HG03460 (cell line): ENCODE measurements at regions not wholly inside any gene's neighbourhood (a gene's known extent, or its start where the extent isn't known, plus 50 kb on each side); places are given as distances from the start of the nearest gene placed in this dataset.

ENCODE experiments used
- ATAC-seq: cut with Tn5 transposase; IDR thresholded peaks from one replicate; pipeline ENCODE4 v1.9.1; 2021; ENCODE audit not compliant: unreplicated experiment

- ATAC-seq, result no peak
These were observed 199.3 kb upstream of the CTTNBP2NL start for GRCh38 chr1:112196731-112197130.

DNA sequence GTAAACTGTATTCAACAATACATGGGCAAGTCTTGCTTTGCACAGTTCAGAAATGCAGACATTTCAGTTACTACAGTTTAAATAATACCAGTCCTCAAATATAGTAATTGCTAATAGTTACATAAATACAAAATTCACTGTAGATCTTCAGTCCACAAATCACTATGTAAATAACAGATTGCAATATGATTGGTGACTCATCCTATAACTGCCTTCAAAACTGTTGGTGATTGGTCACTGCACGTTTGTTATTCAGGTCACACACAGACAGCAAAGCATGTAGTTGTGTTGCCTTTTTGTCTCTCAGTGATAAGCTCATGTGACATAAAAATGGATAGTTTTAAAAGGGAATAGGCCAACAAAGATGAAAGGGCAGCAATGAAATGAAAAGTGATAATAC, 186.5 kb upstream of the CTTNBP2NL start:
- no peak for ATAC-seq

- ATAC-seq, result no peak
These were observed 176.7 kb upstream of the CTTNBP2NL start for GRCh38 chr1:112219267-112219666.

DNA sequence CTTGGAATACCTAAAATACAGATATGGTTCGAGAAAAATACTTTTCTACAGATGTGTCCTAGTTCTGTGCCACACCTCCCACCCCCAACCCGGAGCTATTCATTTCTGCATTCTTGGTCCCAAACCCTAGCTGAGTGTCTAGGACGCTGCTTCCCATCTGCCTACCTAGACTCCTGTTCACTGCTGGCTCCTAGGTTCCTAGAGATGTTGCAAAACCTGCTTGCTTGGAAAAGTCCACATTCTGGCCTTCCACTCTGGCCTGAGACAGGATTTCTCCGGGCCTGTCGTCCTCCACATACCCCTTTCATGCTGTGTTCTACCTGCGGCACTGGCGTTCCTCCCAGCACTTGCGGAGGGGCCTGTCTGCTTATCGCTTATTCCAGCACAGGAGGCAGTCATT, 165.8 kb upstream of the CTTNBP2NL start:
- ATAC-seq, result no peak

DNA sequence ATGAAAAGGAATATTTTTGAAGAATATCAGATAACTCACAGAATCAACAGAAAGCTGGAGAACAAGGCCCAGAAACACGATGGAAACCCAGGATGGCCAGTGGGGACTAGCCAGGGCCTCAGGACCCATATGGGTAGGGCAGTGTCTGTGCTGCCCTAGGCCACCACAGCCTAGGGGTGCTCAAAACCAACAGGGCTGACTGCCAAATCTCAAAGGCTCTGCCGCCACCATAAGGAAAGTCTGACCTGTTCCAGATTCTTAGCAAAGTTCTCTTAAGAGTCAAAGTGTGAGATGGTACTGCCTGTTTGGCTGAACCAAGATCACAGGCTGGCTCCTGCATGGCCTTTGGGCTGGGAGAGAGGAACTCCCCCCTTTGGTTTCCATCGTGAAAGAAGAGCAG, 164.7 kb upstream of the CTTNBP2NL start:
- ATAC-seq, result no peak

- ATAC-seq, result no peak
These were observed 163.2 kb upstream of the CTTNBP2NL start for GRCh38 chr1:112232848-112233247.

DNA sequence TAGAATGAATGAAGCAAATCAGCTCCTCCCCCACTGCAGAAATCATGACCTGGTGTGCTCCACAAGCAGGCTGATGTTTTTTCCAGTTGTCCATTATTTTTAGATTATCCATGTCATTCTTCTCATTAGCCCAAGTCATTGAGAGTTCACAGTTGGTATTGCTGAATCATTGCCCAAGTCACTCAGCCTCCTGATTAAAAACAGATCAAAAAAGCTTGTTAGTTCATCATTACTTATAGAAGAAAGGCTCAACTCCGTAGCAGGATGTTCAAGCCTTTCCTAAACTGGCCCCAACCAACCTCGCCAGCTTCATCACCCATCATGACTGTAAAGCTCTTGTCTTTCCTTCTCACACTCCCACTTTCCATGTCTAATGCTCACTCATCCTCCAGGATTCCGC, 161.3 kb upstream of the CTTNBP2NL start:
- ATAC-seq, result no peak

- ATAC-seq, result no peak
These were observed 157.9 kb upstream of the CTTNBP2NL start for GRCh38 chr1:112237983-112238545.

DNA sequence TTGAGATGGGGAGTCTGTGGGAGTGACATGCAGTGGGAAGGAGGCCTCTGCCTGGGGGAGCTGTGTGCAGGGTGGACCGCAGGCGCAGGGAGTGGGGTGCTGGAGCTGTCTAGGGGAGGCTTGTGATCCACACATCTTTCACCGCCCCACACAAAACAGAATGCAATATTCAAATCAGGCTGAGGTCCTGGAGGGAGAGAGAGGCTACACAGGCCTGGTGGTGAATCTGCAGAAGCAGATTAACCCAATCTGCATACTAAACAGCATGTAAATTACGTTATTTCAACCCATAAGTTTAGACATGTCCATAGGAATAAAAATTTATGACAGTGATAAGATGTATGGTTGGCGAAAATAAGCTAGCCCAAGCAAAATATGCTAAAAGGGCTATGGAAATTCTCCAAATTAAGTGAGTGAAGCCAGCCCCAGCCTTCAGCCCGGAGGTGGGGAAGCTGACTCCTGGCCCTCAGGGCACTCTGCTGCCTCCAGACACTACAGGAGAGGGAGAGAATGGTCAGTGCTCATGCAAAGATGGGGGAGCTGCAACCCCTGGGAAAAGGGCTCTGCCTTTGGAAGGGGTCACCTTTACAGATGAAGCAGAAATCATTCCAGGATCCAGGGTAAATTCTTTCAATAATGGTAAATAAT, 156.2 kb upstream of the CTTNBP2NL start:
- ATAC-seq, result no peak

- ATAC-seq, result no peak
These were observed 153.5 kb upstream of the CTTNBP2NL start for GRCh38 chr1:112242470-112242869.

GRCh38 chr1:112244131-112244530, 151.9 kb upstream of the CTTNBP2NL start:
- no peak for ATAC-seq

GRCh38 chr1:112245114-112245513, 150.9 kb upstream of the CTTNBP2NL start:
- no peak for ATAC-seq

DNA sequence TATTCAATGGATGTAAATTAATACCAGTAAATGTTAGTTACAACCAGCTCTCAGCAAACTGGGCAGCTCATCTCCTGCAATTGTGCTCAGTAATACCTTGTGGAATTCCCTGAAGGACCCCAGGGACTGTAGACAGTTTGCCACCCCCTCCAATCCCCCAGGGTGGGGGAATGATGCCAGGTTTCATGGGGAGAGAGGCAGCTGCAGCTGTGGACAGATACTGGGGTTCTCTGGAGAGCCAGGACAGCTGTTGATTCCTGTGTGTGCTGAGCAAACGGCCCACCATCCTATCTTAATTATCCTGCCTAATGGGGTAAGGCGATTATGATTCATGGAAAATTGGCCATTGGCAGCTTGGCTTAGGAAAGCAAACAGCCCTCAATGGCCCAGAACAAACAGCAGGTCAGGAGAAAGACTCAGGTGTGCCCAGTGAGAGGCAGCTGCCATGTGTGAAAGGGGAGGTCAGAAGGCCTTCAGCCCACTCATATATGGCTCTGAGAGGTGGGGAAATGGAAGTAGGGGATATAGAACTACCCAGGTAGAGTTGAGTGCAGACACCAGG, 148.9 kb upstream of the CTTNBP2NL start:
- no peak for ATAC-seq

DNA sequence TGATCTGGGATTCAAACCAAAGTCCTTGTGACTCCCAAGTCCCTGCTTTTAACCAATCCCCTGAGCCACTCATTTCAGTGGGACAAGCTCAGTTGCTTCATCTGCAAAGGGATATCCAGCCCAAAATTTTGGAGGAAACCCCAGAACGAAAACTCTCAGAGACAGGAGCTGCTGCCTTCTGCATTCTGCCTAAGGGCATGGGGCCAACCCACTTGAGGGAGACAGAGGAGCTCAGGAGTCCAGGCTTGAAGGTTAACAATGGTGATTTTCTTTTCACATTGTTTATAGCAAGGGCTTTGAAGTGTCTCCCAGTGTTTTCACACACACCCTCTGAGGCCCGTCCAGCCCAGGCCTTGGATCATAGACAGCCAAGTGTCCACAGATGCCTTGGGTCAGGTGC, 148.1 kb upstream of the CTTNBP2NL start:
- no peak for ATAC-seq

GRCh38 chr1:112250892-112251291, 145.1 kb upstream of the CTTNBP2NL start:
- ATAC-seq, result no peak

- ATAC-seq, result no peak
These were observed 144.1 kb upstream of the CTTNBP2NL start for GRCh38 chr1:112251766-112252506.

DNA sequence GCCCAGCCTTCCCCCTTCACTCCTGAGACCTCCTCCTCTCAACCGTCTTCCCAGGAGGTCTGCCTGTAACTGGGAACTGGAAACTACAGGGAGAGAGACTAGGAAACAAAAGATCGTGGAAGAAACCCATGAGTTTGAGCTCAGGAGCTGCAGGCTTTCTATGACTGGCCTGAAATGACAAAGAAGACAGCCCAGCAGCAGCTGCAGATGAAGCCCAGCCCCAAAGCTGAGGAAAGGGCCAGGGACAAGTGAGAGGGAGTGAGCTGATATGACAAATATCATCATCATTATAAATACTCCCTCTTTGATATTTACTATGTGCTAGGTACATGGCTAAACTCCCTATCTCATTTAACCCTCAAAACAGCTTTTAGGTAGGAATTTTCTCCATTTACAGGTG, 142.6 kb upstream of the CTTNBP2NL start:
- no peak for ATAC-seq

DNA sequence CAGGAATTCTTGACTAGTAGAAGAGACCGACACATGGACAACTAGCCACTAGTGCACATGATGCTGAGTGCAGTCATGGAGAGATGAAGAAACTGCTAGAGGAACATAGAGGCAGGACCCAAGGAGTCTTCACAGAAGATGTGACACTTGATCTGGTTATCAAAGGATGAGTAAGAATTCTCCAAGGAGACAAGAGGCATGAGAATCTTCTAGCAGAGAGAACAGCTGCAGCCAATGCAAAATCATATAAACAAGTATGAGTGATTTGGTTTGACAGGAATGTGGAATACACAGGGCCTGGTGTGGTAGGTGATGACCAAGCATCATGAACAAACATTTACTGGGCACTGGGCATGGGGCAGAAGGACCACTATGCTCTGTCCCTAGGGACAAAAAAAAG, 140.9 kb upstream of the CTTNBP2NL start:
- ATAC-seq, result no peak

DNA sequence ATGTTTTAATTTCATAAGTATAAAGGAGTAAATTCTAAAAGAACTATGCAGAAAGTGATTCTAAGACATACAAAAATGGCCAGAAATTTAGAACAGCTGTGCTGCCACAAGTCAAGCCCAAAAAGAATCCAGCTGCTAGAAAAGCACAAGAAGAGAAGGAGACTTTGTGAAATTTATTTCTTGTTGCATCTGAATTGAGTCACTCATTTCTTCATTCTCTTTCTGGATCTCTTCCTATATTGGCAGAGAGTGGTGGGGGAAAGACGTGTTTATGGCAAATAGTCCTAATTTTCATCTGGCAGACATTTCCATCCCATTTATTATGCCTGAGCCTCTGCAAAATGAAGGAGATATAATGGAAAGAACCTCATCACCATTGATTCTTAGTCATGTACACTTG, 139.6 kb upstream of the CTTNBP2NL start:
- no peak for ATAC-seq

- no peak for ATAC-seq
These were observed 138.8 kb upstream of the CTTNBP2NL start for GRCh38 chr1:112257043-112257835.

DNA sequence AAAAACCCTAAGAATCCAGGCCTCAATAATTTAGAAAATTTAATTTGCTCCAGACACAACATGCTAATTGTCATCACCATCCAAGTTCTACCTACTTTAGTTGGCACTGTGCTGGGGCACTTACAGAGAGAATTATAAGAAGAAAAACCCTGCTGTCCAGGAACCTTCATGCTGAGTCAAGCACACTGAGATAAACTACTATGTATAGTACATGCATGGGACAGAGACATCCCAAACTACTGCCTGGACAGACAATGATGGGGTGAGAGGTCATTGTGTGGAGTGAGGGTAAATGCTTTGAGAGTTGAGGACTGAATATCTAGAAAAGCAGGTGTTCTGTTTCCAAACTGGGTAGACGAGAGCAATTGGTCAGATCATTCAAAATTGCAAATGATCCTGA, 135.3 kb upstream of the CTTNBP2NL start:
- ATAC-seq, result no peak
